OCI-LY7 (cell line): ENCODE measurements at regions not wholly inside any gene's neighbourhood (a gene's known extent, or its start where the extent isn't known, plus 50 kb on each side); places are given as distances from the start of the nearest gene placed in this dataset.

Source experiments
- BruUV-seq: library from RNA; stranded (reverse); fragments of 400-500 nt; replicated peaks from 2 replicates; lab custom pipeline; 2021; lab: Mats Ljungman, UMichigan
- CTCF ChIA-PET: fragments of 300-600 bp; sonication (Branson Sonifier 250); formaldehyde crosslinking; loops from one replicate; lab custom pipeline; 2022; ENCODE audit warnings: antibody characterized with exemption; ENCODE audit not compliant: unreplicated experiment; lab: Charles Lee
- POLR2A ChIA-PET: fragments of 300-600 bp; sonication (Branson Sonifier 250); formaldehyde crosslinking; loops from one replicate; lab custom pipeline; 2022; ENCODE audit warnings: antibody characterized with exemption; lab: Charles Lee
- DNase-seq: peaks from one replicate; pipeline ENCODE4 v3.0.0-alpha.2; 2015; ENCODE audit warnings: low spot score
- H2AFZ ChIP-seq: fragments of 200-600 bp; sonication (generic), shearing (Covaris generic); 2 replicates; pipeline ENCODE4 v1.6.1; 2014; ENCODE audit warnings: mild to moderate bottlenecking, antibody characterized with exemption, low read length, moderate library complexity
- H3K27ac ChIP-seq: fragments of 200-600 bp; sonication (generic); 2 replicates; pipeline ENCODE4 v1.5.1; 2014; ENCODE audit warnings: mixed run types, low read depth, mild to moderate bottlenecking, moderate library complexity, low read length, inconsistent platforms; ENCODE audit not compliant: poor library complexity, severe bottlenecking
- H3K36me3 ChIP-seq: fragments of 200-600 bp; sonication (generic); 2 replicates; pipeline ENCODE4 v1.6.1; 2014; ENCODE audit warnings: mild to moderate bottlenecking, antibody characterized with exemption, low read length, moderate library complexity, mixed read lengths; ENCODE audit not compliant: insufficient read depth
- H3K4me1 ChIP-seq: fragments of 200-600 bp; sonication (generic); 2 replicates; pipeline ENCODE4 v1.5.1; 2014; ENCODE audit warnings: mild to moderate bottlenecking, low read length; ENCODE audit not compliant: insufficient read depth, poor library complexity, severe bottlenecking
- H3K4me2 ChIP-seq: fragments of 200-600 bp; sonication (generic); 2 replicates; pipeline ENCODE4 v1.6.1; 2014; ENCODE audit warnings: mild to moderate bottlenecking, low read length
- H3K4me3 ChIP-seq: fragments of 200-600 bp; sonication (generic); 2 replicates; pipeline ENCODE4 v1.5.1; 2014; ENCODE audit warnings: mild to moderate bottlenecking, low read depth, low read length; ENCODE audit not compliant: poor library complexity, severe bottlenecking
- H3K79me2 ChIP-seq: fragments of 200-600 bp; sonication (generic); 2 replicates; pipeline ENCODE4 v1.6.1; 2016; ENCODE audit warnings: low read depth, mild to moderate bottlenecking, low read length, moderate library complexity, mixed read lengths; ENCODE audit not compliant: insufficient read depth
- H3K9me2 ChIP-seq: fragments of 200-600 bp; sonication (generic); 2 replicates; pipeline ENCODE4 v1.6.1; 2016; ENCODE audit warnings: mild to moderate bottlenecking, low read length, mixed read lengths; ENCODE audit not compliant: insufficient read depth
- H3K9me3 ChIP-seq: fragments of 200-600 bp; sonication (generic); 2 replicates; pipeline ENCODE4 v1.6.1; 2014; ENCODE audit warnings: mild to moderate bottlenecking, mixed run types, low read length, mixed read lengths
- H4K20me1 ChIP-seq: fragments of 200-600 bp; sonication (generic); 2 replicates; pipeline ENCODE4 v1.6.1; 2014; ENCODE audit warnings: mild to moderate bottlenecking, antibody characterized with exemption, low read length, moderate library complexity, mixed read lengths; ENCODE audit not compliant: insufficient read depth
- CTCF ChIP-seq: fragments of 200-600 bp; sonication (generic); conservative IDR thresholded peaks from 2 replicates; pipeline ENCODE4 v1.5.1; 2014; ENCODE audit warnings: mild to moderate bottlenecking, antibody characterized with exemption, low read length, moderate library complexity, mixed read lengths
- EZH2phosphoT487 ChIP-seq: fragments of 200-600 bp; sonication (generic); IDR thresholded peaks from 2 replicates; pipeline ENCODE4 v1.6.1; 2018; ENCODE audit warnings: low read depth, borderline replicate concordance, mild to moderate bottlenecking, mixed run types, antibody characterized with exemption, low read length, moderate library complexity, mixed read lengths
- intact Hi-C: fragments of 100-400 bp; cut with micrococcal nuclease; formaldehyde crosslinking; loops from one replicate; pipeline ENCODE4 v1.10.0; 2022; ENCODE audit not compliant: unreplicated experiment

GRCh38 chr5:52177193-52177592 is 610.5 kb upstream of the ITGA1 start:
- Histone ChIP-seq H3K36me3 (no peaks in the 10 kb centered on the region), H3K4me2 (no peak overlapping the region), H2AFZ (no peak overlapping the region), H3K9me3 (no peaks in the 10 kb centered on the region), H3K4me1 (no peaks in the 10 kb centered on the region), H3K4me3 (no peak overlapping the region), H3K79me2 (no peaks in the 10 kb centered on the region), H3K27ac (no peak overlapping the region), H4K20me1 (no peaks in the 10 kb centered on the region), H3K9me2 (peaks cover 4% of the 10 kb centered on the region; the same call in 1 of the 2 replicates)
- no peak for TF ChIP-seq EZH2phosphoT487
- TF ChIP-seq CTCF: no peak
- intact Hi-C loops: no loop called here
- ChIA-PET POLR2A (interaction anchor here (1.2 kb wide), 1 partner anchor 26 kb away, joined by 3 read pairs; no protein-coding TSS in a partner anchor), CTCF (no interaction called here)
- DNase-seq: no peak
- BruUV-seq: no TSS peak

GRCh38 chr5:52181403-52181802 is 606.3 kb upstream of the ITGA1 start:
- intact Hi-C loops: no loop called here
- DNase-seq: no peak
- ChIA-PET POLR2A (no interaction called here), CTCF (no interaction called here)
- H3K9me3 ChIP-seq: no peaks in the 10 kb centered on the region
- no peak for TF ChIP-seq CTCF
- no peak for TF ChIP-seq EZH2phosphoT487
- BruUV-seq: no TSS peak
- no peaks in the 10 kb centered on the region for H3K4me1 ChIP-seq
- H3K36me3 ChIP-seq: no peaks in the 10 kb centered on the region
- no peaks in the 10 kb centered on the region for H3K79me2 ChIP-seq
- H3K4me2 ChIP-seq: no peak overlapping the region
- H3K9me2 ChIP-seq: peaks cover 4% of the 10 kb centered on the region; the same call in 1 of the 2 replicates
- H3K4me3 ChIP-seq: no peak overlapping the region
- no peak overlapping the region for H2AFZ ChIP-seq
- H3K27ac ChIP-seq: no peak overlapping the region
- H4K20me1 ChIP-seq: no peaks in the 10 kb centered on the region

- CTCF ChIA-PET: no interaction called here
- H4K20me1 ChIP-seq: no peaks in the 10 kb centered on the region
- intact Hi-C loops: no loop called here
- DNase-seq: no peak
- no peaks in the 10 kb centered on the region for H3K4me1 ChIP-seq
- H2AFZ ChIP-seq: no peak overlapping the region
- H3K9me3 ChIP-seq: no peaks in the 10 kb centered on the region
- H3K4me3 ChIP-seq: no peak overlapping the region
- no TSS peak for BruUV-seq
- H3K27ac ChIP-seq: no peak overlapping the region
- no peak overlapping the region for H3K4me2 ChIP-seq
- TF ChIP-seq EZH2phosphoT487 (no peak), CTCF (no peak)
- no peaks in the 10 kb centered on the region for H3K79me2 ChIP-seq
- H3K36me3 ChIP-seq: no peaks in the 10 kb centered on the region
- H3K9me2 ChIP-seq: no peaks in the 10 kb centered on the region
- POLR2A ChIA-PET: no interaction called here
These were observed 597.0 kb upstream of the ITGA1 start for GRCh38 chr5:52190737-52191136.
